NCI-H82 (cell line): ENCODE measurements at regions not wholly inside any gene's neighbourhood (a gene's known extent, or its start where the extent isn't known, plus 50 kb on each side); places are given as distances from the start of the nearest gene placed in this dataset.
"Not testable (repeated sequence)": the region's sequence is repeated elsewhere in the genome, so short reads cannot be mapped to it uniquely, and the experiment has no call there.

Experiments used
- DNase-seq: peaks from one replicate; lab custom pipeline; 2025; lab: John Stamatoyannopoulos, UW

- DNase-seq = no peak
Measured at GRCh38 chr6:120496661-120497060, 837.6 kb downstream of the TBC1D32 start.

GRCh38 chr6:120493505-120493904 lies 840.8 kb downstream of the TBC1D32 start:
- no peak for DNase-seq

- no peak for DNase-seq
Measured at GRCh38 chr6:120489941-120490340, 844.3 kb downstream of the TBC1D32 start.

GRCh38 chr6:120484146-120484545 lies 850.1 kb downstream of the TBC1D32 start:
- DNase-seq = no peak

- no peak for DNase-seq
Measured at GRCh38 chr6:120478650-120479049, 855.6 kb downstream of the TBC1D32 start.

- DNase-seq = no peak
Measured at GRCh38 chr6:120473804-120474203, 860.5 kb downstream of the TBC1D32 start.

- no peak for DNase-seq
Measured at GRCh38 chr6:120468486-120468885, 865.8 kb downstream of the TBC1D32 start.

GRCh38 chr6:120451508-120451907 lies 882.8 kb downstream of the TBC1D32 start:
- no peak for DNase-seq

GRCh38 chr6:120447605-120448004 lies 886.7 kb downstream of the TBC1D32 start:
- no peak for DNase-seq

GRCh38 chr6:120432840-120433239 lies 901.4 kb downstream of the TBC1D32 start:
- not testable (repeated sequence) for DNase-seq

- no peak for DNase-seq
Measured at GRCh38 chr6:120431841-120432240, 902.4 kb downstream of the TBC1D32 start.

GRCh38 chr6:120411394-120411793 lies 922.9 kb downstream of the TBC1D32 start:
- no peak for DNase-seq

GRCh38 chr6:120410586-120410985 lies 923.7 kb downstream of the TBC1D32 start:
- peak; percentile 34 for DNase-seq

GRCh38 chr6:120407696-120408095 lies 926.6 kb downstream of the TBC1D32 start:
- DNase-seq = no peak

GRCh38 chr6:120405947-120406346 lies 928.3 kb downstream of the TBC1D32 start:
- DNase-seq = peak; percentile 68

- DNase-seq = no peak
Measured at GRCh38 chr6:120395784-120396183, 938.5 kb downstream of the TBC1D32 start.

GRCh38 chr6:120395330-120395729 lies 939.0 kb downstream of the TBC1D32 start:
- no peak for DNase-seq

- DNase-seq = no peak
Measured at GRCh38 chr6:120392941-120393340, 941.3 kb downstream of the TBC1D32 start.

GRCh38 chr6:120384671-120385070 lies 949.6 kb downstream of the TBC1D32 start:
- no peak for DNase-seq

GRCh38 chr6:120383681-120384080 lies 950.6 kb downstream of the TBC1D32 start:
- no peak for DNase-seq

GRCh38 chr6:120378582-120379220 lies 955.6 kb downstream of the TBC1D32 start:
- DNase-seq = peak; percentile 78

- DNase-seq = no peak
Measured at GRCh38 chr6:120373185-120373584, 961.1 kb downstream of the TBC1D32 start.

GRCh38 chr6:120363429-120363828 lies 970.9 kb downstream of the TBC1D32 start:
- DNase-seq = no peak

- not testable (repeated sequence) for DNase-seq
Measured at GRCh38 chr6:120358535-120358934, 975.7 kb downstream of the TBC1D32 start.
